Type B pancreatic cell (in vitro differentiated cells): ENCODE measurements at regions not wholly inside any gene's neighbourhood (a gene's known extent, or its start where the extent isn't known, plus 50 kb on each side); places are given as distances from the start of the nearest gene placed in this dataset.

ENCODE experiments used
- DNase-seq: peaks from one replicate; pipeline ENCODE4 v3.0.0; 2021; ENCODE audit warnings: mixed read lengths; ENCODE audit not compliant: unreplicated experiment; ENCODE audit errors: extremely low spot score
- H3K27ac Mint-ChIP-seq: 2 replicates; pipeline ENCODE4 v1.8.0; 2021; ENCODE audit warnings: mild to moderate bottlenecking, mixed read lengths
- H3K27me3 Mint-ChIP-seq: 2 replicates; pipeline ENCODE4 v1.8.0; 2021; ENCODE audit warnings: mixed read lengths
- H3K36me3 Mint-ChIP-seq: 2 replicates; pipeline ENCODE4 v1.8.0; 2021; ENCODE audit warnings: mixed read lengths
- H3K4me1 Mint-ChIP-seq: one replicate; pipeline ENCODE4 v1.8.0; 2021; ENCODE audit warnings: mixed read lengths; ENCODE audit not compliant: unreplicated experiment
- H3K4me3 Mint-ChIP-seq: 2 replicates; pipeline ENCODE4 v1.8.0; 2021; ENCODE audit warnings: mild to moderate bottlenecking, mixed read lengths
- H3K9me3 Mint-ChIP-seq: 2 replicates; pipeline ENCODE4 v1.8.0; 2021; ENCODE audit warnings: mixed read lengths
- CTCF ChIP-seq: fragments of 200-600 bp; sonication (generic); conservative IDR thresholded peaks from 2 replicates; pipeline ENCODE4 v1.5.0; 2021; ENCODE audit warnings: antibody characterized with exemption, mild to moderate bottlenecking

GRCh38 chr11:95456714-95457491, 225.9 kb upstream of the SESN3 start:
- Mint-ChIP-seq H3K27me3 (peaks cover 7% of the 10 kb centered on the region), H3K4me1 (peaks cover 24% of the 10 kb centered on the region), H3K36me3 (peaks cover 4% of the 10 kb centered on the region), H3K4me3 (no peak overlapping the region), H3K9me3 (peaks cover 17% of the 10 kb centered on the region), H3K27ac (no peak overlapping the region)
- TF ChIP-seq CTCF: no peak
- DNase-seq: no peak

GRCh38 chr11:95455228-95455970, 224.4 kb upstream of the SESN3 start:
- DNase-seq: no peak
- Mint-ChIP-seq H3K9me3 (peaks cover 8% of the 10 kb centered on the region), H3K4me1 (peaks cover 24% of the 10 kb centered on the region), H3K27me3 (peaks cover 3% of the 10 kb centered on the region), H3K36me3 (peaks cover 4% of the 10 kb centered on the region), H3K4me3 (no peak overlapping the region), H3K27ac (no peak overlapping the region)
- no peak for TF ChIP-seq CTCF

- DNase-seq: no peak
- Mint-ChIP-seq H3K4me3 (no peak overlapping the region), H3K36me3 (peaks cover 4% of the 10 kb centered on the region), H3K9me3 (peaks cover 8% of the 10 kb centered on the region), H3K27me3 (peaks cover 3% of the 10 kb centered on the region), H3K27ac (peak overlapping the region; percentile 84), H3K4me1 (peaks cover 18% of the 10 kb centered on the region)
- TF ChIP-seq CTCF: no peak
These were observed 222.7 kb upstream of the SESN3 start for GRCh38 chr11:95453616-95454171.

- peaks cover 4% of the 10 kb centered on the region for H3K36me3 Mint-ChIP-seq
- H3K27ac Mint-ChIP-seq: no peak overlapping the region
- H3K9me3 Mint-ChIP-seq: peaks cover 7% of the 10 kb centered on the region
- no peak overlapping the region for H3K4me3 Mint-ChIP-seq
- H3K4me1 Mint-ChIP-seq: peaks cover 18% of the 10 kb centered on the region
- DNase-seq: no peak
- no peak for TF ChIP-seq CTCF
- H3K27me3 Mint-ChIP-seq: peaks cover 3% of the 10 kb centered on the region
These were observed 220.7 kb upstream of the SESN3 start for GRCh38 chr11:95451682-95452081.

- DNase-seq: no peak
- peaks cover 18% of the 10 kb centered on the region for H3K4me1 Mint-ChIP-seq
These were observed 220.3 kb upstream of the SESN3 start for GRCh38 chr11:95451261-95451660.

More at GRCh38 chr11:95451261-95451660, 220.3 kb upstream of the SESN3 start:
- peaks cover under 1% of the 10 kb centered on the region for H3K27me3 Mint-ChIP-seq
- H3K27ac Mint-ChIP-seq: no peak overlapping the region
- no peak overlapping the region for H3K4me3 Mint-ChIP-seq
- peaks cover 2% of the 10 kb centered on the region for H3K9me3 Mint-ChIP-seq
- H3K36me3 Mint-ChIP-seq: peaks cover 2% of the 10 kb centered on the region
- no peak for TF ChIP-seq CTCF
